Fibroblast of the aortic adventitia (primary cell): ENCODE measurements at regions not wholly inside any gene's neighbourhood (a gene's known extent, or its start where the extent isn't known, plus 50 kb on each side); places are given as distances from the start of the nearest gene placed in this dataset.

Source experiments
- DNase-seq: peaks from one replicate; pipeline ENCODE4 v3.0.0-alpha.2; 2010; ENCODE audit warnings: low read depth
- H3K4me3 ChIP-seq: 2 replicates; pipeline ENCODE4 v1.5.1; 2011; ENCODE audit warnings: low read depth, mild to moderate bottlenecking, control low read depth, low read length, moderate library complexity
- TF ChIP-seq, protein P1 (sequence below): IDR thresholded peaks from 2 replicates; pipeline ENCODE4 v1.5.1; 2011; ENCODE audit warnings: mild to moderate bottlenecking, low read length, control low read depth, inconsistent platforms; ENCODE audit not compliant: insufficient read depth

DNA sequence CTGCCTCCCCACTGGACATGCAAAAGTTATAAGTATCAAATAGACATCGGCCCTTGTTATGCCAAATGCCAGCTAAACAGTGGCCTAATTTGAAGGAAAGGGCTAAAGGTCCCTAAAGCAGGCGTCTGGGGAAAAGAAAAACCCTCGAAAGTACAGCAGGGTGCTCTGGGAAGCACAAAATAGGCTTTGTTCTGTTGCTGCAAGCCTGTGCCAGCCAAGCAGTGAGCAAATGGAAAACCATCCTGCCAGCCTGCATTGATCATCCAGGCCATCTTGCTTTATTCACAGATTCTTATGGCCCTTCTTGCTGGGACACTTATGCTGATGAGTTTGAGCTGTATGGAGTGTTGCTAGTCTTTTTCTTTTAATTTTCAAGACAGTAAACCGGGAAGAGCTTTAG, 62.2 kb upstream of the PLEKHG1 start:
- DNase-seq, result no peak
- TF ChIP-seq, protein P1, sequence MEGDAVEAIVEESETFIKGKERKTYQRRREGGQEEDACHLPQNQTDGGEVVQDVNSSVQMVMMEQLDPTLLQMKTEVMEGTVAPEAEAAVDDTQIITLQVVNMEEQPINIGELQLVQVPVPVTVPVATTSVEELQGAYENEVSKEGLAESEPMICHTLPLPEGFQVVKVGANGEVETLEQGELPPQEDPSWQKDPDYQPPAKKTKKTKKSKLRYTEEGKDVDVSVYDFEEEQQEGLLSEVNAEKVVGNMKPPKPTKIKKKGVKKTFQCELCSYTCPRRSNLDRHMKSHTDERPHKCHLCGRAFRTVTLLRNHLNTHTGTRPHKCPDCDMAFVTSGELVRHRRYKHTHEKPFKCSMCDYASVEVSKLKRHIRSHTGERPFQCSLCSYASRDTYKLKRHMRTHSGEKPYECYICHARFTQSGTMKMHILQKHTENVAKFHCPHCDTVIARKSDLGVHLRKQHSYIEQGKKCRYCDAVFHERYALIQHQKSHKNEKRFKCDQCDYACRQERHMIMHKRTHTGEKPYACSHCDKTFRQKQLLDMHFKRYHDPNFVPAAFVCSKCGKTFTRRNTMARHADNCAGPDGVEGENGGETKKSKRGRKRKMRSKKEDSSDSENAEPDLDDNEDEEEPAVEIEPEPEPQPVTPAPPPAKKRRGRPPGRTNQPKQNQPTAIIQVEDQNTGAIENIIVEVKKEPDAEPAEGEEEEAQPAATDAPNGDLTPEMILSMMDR, result no peak
- H3K4me3 ChIP-seq, result no peak overlapping the region

- DNase-seq, result no peak
- TF ChIP-seq, protein P1, result no peak
- no peak overlapping the region for H3K4me3 ChIP-seq
Measured at GRCh38 chr6:150537893-150538292, 61.8 kb upstream of the PLEKHG1 start.

DNA sequence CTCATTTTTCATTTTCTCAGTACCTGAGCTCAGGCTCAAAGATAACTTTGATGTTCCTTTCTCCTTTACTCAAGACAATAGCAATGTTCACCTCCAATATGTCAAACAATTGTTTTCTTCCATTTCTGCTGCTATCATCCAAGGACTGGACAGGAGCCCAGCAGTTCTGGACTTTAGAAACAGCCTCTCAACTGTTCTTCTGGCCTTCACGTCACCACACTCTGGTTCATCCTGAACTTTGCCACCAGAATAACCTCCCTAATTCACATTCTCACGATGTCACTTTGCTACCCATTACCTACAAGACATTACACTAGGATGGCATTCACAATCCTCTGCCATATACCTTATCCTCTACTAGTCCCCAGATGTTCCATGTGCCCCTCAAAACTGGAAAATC, 60.6 kb upstream of the PLEKHG1 start:
- TF ChIP-seq, protein P1, result no peak
- H3K4me3 ChIP-seq, result no peak overlapping the region
- DNase-seq, result no peak

- no peak overlapping the region for H3K4me3 ChIP-seq
- DNase-seq, result no peak
- TF ChIP-seq, protein P1, result no peak
Measured at GRCh38 chr6:150539568-150539967, 60.1 kb upstream of the PLEKHG1 start.

DNA sequence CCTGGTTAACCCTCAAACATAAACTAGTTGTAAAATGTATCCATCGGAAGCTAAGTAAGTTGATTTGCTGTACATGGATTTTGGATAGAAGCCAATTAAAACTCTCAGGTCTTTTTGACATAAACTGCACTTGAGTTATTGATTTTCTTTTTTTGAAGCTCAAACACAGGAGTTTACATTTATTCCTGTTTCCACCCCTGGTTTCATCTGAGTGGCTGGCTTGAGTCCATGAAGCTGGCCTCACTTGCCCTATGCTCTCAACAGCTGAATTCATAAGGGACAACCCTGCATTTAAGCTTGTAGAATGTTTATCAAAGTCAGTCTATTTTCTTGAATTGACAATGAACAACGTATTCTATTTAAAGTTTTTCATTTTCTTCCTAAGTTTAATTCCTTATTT, 58.1 kb upstream of the PLEKHG1 start:
- TF ChIP-seq, protein P1, result no peak
- no peak for DNase-seq
- H3K4me3 ChIP-seq, result no peak overlapping the region

GRCh38 chr6:150543178-150543577, 56.5 kb upstream of the PLEKHG1 start:
- DNase-seq, result no peak
- TF ChIP-seq, protein P1, result no peak
- H3K4me3 ChIP-seq, result no peak overlapping the region

DNA sequence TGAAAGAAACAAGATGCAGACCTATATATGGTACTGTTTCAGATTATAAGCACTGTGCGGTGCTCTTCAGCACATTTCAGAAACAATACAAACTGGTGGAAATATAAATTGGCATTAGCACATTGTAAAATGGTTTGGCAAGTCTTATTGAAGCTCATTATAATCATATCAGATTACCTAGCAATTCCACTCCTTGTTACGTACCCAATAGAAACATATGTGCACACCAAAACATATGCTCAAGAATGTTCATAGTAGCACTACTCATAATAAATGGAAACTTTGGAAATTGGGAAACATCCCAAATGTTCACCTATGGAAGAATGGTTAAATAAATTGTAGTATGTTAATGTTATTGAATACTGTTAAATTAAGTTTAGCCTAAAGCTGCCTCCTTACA, 54.9 kb upstream of the PLEKHG1 start:
- no peak for DNase-seq
- H3K4me3 ChIP-seq, result no peak overlapping the region
- TF ChIP-seq, protein P1, result no peak
